ENCODE measurements at regions not wholly inside any gene's neighbourhood (a gene's known extent, or its start where the extent isn't known, plus 50 kb on each side); places are given as distances from the start of the nearest gene placed in this dataset.

DNA sequence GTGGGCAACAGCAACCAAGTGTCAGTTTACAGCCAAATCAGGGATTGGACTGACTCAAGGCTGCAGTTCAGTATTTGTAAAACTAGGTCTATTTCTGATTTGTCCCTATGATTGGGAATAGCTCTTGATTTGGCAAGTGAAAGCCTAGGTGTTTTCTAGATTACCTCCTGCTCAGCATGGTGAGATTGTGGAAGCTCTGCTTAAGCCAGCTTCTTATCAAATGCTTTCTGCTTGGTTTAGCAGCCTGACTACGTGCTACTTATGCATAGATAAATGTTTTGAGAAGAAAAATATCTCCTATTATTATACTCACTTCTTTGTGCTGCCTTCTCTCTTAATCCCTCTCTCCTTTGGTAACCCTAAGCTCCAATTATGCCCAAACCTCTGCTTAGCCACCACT, 86.3 kb upstream of the AMOTL1 start:
- H3K4me1 ChIP-seq, result no peaks in the 10 kb centered on the region
- intact Hi-C loops (cut with DNase I), result no loop called here
- TF ChIP-seq, protein P1, sequence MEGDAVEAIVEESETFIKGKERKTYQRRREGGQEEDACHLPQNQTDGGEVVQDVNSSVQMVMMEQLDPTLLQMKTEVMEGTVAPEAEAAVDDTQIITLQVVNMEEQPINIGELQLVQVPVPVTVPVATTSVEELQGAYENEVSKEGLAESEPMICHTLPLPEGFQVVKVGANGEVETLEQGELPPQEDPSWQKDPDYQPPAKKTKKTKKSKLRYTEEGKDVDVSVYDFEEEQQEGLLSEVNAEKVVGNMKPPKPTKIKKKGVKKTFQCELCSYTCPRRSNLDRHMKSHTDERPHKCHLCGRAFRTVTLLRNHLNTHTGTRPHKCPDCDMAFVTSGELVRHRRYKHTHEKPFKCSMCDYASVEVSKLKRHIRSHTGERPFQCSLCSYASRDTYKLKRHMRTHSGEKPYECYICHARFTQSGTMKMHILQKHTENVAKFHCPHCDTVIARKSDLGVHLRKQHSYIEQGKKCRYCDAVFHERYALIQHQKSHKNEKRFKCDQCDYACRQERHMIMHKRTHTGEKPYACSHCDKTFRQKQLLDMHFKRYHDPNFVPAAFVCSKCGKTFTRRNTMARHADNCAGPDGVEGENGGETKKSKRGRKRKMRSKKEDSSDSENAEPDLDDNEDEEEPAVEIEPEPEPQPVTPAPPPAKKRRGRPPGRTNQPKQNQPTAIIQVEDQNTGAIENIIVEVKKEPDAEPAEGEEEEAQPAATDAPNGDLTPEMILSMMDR (IDR thresholded peaks at IDR 0.05), result no peak
- no peaks in the 10 kb centered on the region for H3K36me3 ChIP-seq
- no peak overlapping the region for H3K27ac ChIP-seq
- H3K9me3 ChIP-seq, result no peaks in the 10 kb centered on the region
- ATAC-seq (no peak), DNase-seq (no peak)
- H3K4me3 ChIP-seq, result no peak overlapping the region
- no peaks in the 10 kb centered on the region for H3K27me3 ChIP-seq (ENCODE audit: low read depth)

DNA sequence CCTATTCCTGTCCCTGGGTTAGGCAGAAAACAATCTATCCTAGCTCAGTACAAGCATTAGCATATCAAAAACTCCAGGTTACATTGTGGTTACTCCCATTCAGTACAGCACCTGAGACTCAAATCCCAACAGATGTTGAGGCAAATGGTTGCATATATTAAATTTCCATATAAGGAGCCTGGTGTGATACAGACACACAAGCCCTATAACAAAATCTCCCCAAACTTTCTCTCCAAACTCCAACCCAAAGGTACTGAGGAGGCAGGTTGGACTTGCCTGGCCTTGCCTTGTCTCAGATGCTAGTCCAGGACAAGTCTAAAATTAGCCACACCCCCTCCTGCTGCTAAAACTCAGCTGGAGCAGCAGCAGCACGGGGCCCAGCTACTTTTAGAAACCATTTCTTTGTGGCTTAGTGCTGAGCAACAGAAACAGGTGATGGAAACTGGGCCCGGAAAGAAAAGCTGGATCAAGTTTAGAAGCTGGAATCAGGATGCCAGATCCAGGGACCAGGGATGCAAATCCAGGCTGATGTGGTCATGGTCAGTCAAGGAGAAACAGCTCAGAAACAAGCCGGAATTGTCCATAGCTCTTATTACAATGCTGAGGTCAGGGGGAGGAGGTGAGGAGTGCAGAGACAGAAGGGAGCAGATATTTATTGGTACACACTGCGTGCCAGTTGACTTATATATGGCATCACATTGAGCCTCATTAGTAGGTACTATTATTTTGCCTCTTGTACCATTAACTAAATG, 73.7 kb upstream of the AMOTL1 start:
- TF ChIP-seq, protein P1 (IDR thresholded peaks at IDR 0.05), result no peak
- ATAC-seq (no peak), DNase-seq (no peak)
- Histone ChIP-seq H3K27ac (no peak overlapping the region), H3K36me3 (no peaks in the 10 kb centered on the region), H3K4me3 (no peak overlapping the region), H3K9me3 (no peaks in the 10 kb centered on the region), H3K27me3 (ENCODE audit: low read depth) (no peaks in the 10 kb centered on the region), H3K4me1 (no peaks in the 10 kb centered on the region)
- intact Hi-C loops (cut with DNase I), result no loop called here

GRCh38 chr11:94697156-94697555, 71.0 kb upstream of the AMOTL1 start:
- TF ChIP-seq, protein P1 (IDR thresholded peaks at IDR 0.05), result no peak
- intact Hi-C loops (cut with DNase I), result no loop called here
- H3K4me3 ChIP-seq, result no peak overlapping the region
- H3K36me3 ChIP-seq, result no peaks in the 10 kb centered on the region
- H3K27me3 ChIP-seq (ENCODE audit: low read depth), result no peaks in the 10 kb centered on the region
- H3K27ac ChIP-seq, result no peak overlapping the region
- no peaks in the 10 kb centered on the region for H3K4me1 ChIP-seq
- DNase-seq (no peak), ATAC-seq (no peak)
- H3K9me3 ChIP-seq, result no peaks in the 10 kb centered on the region

GRCh38 chr11:94700622-94701021, 67.5 kb upstream of the AMOTL1 start:
- ATAC-seq, result no peak
- intact Hi-C loops (cut with DNase I), result no loop called here

DNA sequence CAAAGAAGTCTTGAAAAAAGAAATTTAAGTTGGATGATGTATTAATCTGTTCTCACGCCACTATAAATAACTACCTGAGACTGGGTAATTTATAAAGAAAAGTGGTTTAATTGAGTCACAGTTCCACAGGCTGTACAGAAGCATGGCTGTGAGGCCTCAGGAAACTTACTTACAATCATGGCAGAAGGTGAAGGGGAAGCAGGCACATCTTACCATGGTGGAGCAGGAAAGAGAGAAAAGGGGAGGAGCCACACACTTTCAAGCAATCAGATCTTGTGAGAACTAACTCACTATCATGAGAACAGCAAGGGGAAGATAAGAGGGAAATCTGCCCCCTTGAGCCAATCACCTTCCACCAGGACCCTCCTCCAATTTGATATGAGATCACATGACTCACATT, 65.7 kb upstream of the AMOTL1 start:
- intact Hi-C loops (cut with DNase I), result no loop called here
- no peak for ATAC-seq
- Histone ChIP-seq H3K27me3 (ENCODE audit: low read depth) (no peaks in the 10 kb centered on the region), H3K4me3 (no peak overlapping the region), H3K27ac (no peak overlapping the region), H3K9me3 (no peaks in the 10 kb centered on the region), H3K36me3 (no peaks in the 10 kb centered on the region), H3K4me1 (no peaks in the 10 kb centered on the region)
- no peak for DNase-seq
- TF ChIP-seq, protein P1 (IDR thresholded peaks at IDR 0.05), result no peak

More at GRCh38 chr11:94700622-94701021, 67.5 kb upstream of the AMOTL1 start:
- Histone ChIP-seq H3K36me3 (no peaks in the 10 kb centered on the region), H3K27me3 (ENCODE audit: low read depth) (no peaks in the 10 kb centered on the region), H3K4me1 (no peaks in the 10 kb centered on the region), H3K4me3 (no peak overlapping the region), H3K9me3 (no peaks in the 10 kb centered on the region), H3K27ac (no peak overlapping the region)
- DNase-seq, result no peak
- TF ChIP-seq, protein P1 (IDR thresholded peaks at IDR 0.05), result no peak
